ENCODE measurements at regions not wholly inside any gene's neighbourhood (a gene's known extent, or its start where the extent isn't known, plus 50 kb on each side); places are given as distances from the start of the nearest gene placed in this dataset.
"Not testable (repeated sequence)": the region's sequence is repeated elsewhere in the genome, so short reads cannot be mapped to it uniquely, and the experiment has no call there.

DNA sequence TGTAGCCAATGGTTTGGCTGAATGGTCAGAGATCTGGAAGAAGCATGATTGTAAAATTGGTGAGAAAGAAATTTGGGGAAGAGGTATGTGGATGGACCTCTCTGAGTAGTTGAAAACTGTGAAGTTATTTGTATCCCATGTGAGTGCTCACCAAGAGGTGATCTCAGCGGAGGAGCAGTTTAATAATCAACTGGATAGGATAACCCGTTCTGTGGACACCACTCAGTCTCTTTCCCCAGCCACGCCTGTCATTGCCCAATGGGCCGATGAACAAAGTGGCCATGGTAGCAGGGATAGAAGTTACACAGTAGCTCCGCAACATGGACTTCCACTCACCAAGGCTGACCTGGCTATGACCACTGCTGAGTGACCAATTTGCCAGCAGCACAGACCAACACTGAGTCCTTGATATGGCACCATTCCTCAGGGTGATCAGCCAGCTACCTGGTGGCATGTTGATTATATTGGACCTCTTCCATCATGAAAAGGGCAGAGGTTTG lies 257.4 kb upstream of the ATXN7L3B start:
- Histone ChIP-seq H3K4me3 (no peak overlapping the region), H3K9me3 (ENCODE audit: low read depth) (no peaks in the 10 kb centered on the region), H3K36me3 (no peaks in the 10 kb centered on the region), H3K27ac (no peak overlapping the region), H3K4me1 (ENCODE audit: low read depth) (no peaks in the 10 kb centered on the region), H3K27me3 (no peaks in the 10 kb centered on the region)
- no peak for TF ChIP-seq CTCF (IDR thresholded peaks at IDR 0.05; ENCODE audit: low read depth, low read length)
- DNase-seq (ENCODE audit: low read depth in 1 of 2, low spot score in 1 of 2), result no peak

- not testable (repeated sequence) for DNase-seq (ENCODE audit: low read depth in 1 of 2, low spot score in 1 of 2); H3K4me3 ChIP-seq; H3K27ac ChIP-seq; H3K9me3 ChIP-seq (ENCODE audit: low read depth); H3K36me3 ChIP-seq; H3K4me1 ChIP-seq (ENCODE audit: low read depth); H3K27me3 ChIP-seq
Observed at GRCh38 chr12:74281401-74282180, 256.0 kb upstream of the ATXN7L3B start.

DNA sequence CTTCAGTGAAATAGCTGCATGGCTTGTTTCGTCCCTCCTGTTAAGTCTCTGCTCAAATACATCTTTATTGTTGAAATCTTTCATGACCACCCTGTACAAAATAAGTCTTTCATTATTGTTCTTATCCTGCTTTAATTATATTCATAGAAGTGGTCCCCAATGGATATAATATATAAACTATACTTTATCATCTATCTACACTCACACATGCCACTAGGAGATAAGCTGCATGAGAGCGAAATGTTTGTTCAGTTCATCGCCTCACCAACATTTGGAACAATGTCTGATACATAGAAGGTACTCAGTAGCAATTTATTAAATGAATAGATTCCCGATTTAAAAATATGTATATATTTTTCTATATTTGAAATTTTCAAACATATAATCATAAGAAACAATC lies 254.0 kb upstream of the ATXN7L3B start:
- no peak overlapping the region for H3K4me3 ChIP-seq
- peaks cover 7% of the 10 kb centered on the region for H3K4me1 ChIP-seq (ENCODE audit: low read depth)
- TF ChIP-seq CTCF (IDR thresholded peaks at IDR 0.05; ENCODE audit: low read depth, low read length), result no peak
- no peak for DNase-seq (ENCODE audit: low read depth in 1 of 2, low spot score in 1 of 2)
- H3K9me3 ChIP-seq (ENCODE audit: low read depth), result no peaks in the 10 kb centered on the region
- no peaks in the 10 kb centered on the region for H3K36me3 ChIP-seq
- H3K27me3 ChIP-seq, result no peaks in the 10 kb centered on the region
- H3K27ac ChIP-seq, result no peak overlapping the region

DNA sequence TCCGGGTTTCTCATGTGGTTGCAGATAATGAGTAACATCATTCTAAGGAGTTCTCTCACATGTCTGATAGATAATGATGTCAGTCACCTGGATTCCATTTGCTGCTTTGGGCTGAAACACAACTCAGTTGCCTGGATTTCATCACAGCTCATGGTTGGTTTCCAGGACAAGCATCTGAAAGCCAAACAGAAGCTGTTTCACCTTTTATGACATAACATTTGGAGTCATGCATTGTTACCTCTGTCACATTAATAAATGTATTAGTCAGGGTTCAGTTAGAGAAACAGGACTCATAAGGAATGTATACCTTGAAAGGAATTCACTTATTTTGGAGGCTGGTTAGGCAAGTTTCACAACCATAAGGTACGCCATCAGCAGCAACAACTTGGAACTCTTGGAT lies 251.9 kb upstream of the ATXN7L3B start:
- H3K27me3 ChIP-seq, result no peaks in the 10 kb centered on the region
- H3K4me1 ChIP-seq (ENCODE audit: low read depth), result peaks cover 7% of the 10 kb centered on the region
- no peak for TF ChIP-seq CTCF (IDR thresholded peaks at IDR 0.05; ENCODE audit: low read depth, low read length)
- H3K4me3 ChIP-seq, result no peak overlapping the region
- H3K9me3 ChIP-seq (ENCODE audit: low read depth), result no peaks in the 10 kb centered on the region
- DNase-seq (ENCODE audit: low read depth in 1 of 2, low spot score in 1 of 2), result no peak
- no peaks in the 10 kb centered on the region for H3K36me3 ChIP-seq
- H3K27ac ChIP-seq, result no peak overlapping the region

GRCh38 chr12:74286254-74286653 lies 251.4 kb upstream of the ATXN7L3B start:
- H3K4me1 ChIP-seq (ENCODE audit: low read depth), result peaks cover 7% of the 10 kb centered on the region
- H3K36me3 ChIP-seq, result no peaks in the 10 kb centered on the region
- no peak overlapping the region for H3K4me3 ChIP-seq
- H3K9me3 ChIP-seq (ENCODE audit: low read depth), result no peaks in the 10 kb centered on the region
- peak in 1 of 2 donors; percentile 6 for DNase-seq (ENCODE audit: low read depth in 1 of 2, low spot score in 1 of 2)
- H3K27ac ChIP-seq, result no peak overlapping the region
- TF ChIP-seq CTCF (IDR thresholded peaks at IDR 0.05; ENCODE audit: low read depth, low read length), result no peak
- no peaks in the 10 kb centered on the region for H3K27me3 ChIP-seq

GRCh38 chr12:74292351-74293194 lies 245.1 kb upstream of the ATXN7L3B start:
- Histone ChIP-seq H3K27ac (no peak overlapping the region), H3K36me3 (no peaks in the 10 kb centered on the region), H3K4me3 (no peak overlapping the region), H3K27me3 (no peaks in the 10 kb centered on the region), H3K9me3 (ENCODE audit: low read depth) (no peaks in the 10 kb centered on the region), H3K4me1 (ENCODE audit: low read depth) (no peaks in the 10 kb centered on the region)
- no peak for TF ChIP-seq CTCF (IDR thresholded peaks at IDR 0.05; ENCODE audit: low read depth, low read length)
- DNase-seq (ENCODE audit: low read depth in 1 of 2, low spot score in 1 of 2), result peak in 1 of 2 donors; percentile 1
